KMS-11 (cell line): ENCODE measurements at regions not wholly inside any gene's neighbourhood (a gene's known extent, or its start where the extent isn't known, plus 50 kb on each side); places are given as distances from the start of the nearest gene placed in this dataset.

Experiments
- H2AFZ ChIP-seq: fragments of 200-600 bp; sonication (generic); 2 replicates; pipeline ENCODE4 v1.6.1; 2016; ENCODE audit warnings: antibody characterized with exemption, mixed run types, low read depth
- H3K27ac ChIP-seq: fragments of 200-600 bp; sonication (generic); 2 replicates; pipeline ENCODE4 v1.6.1; 2016; ENCODE audit warnings: mild to moderate bottlenecking, mixed run types
- H3K27me3 ChIP-seq: fragments of 200-600 bp; sonication (generic); 2 replicates; pipeline ENCODE4 v1.6.1; 2017; ENCODE audit warnings: mild to moderate bottlenecking, low read depth, mixed run types, moderate library complexity; ENCODE audit not compliant: insufficient read depth
- H3K36me3 ChIP-seq: fragments of 200-600 bp; sonication (generic); 2 replicates; pipeline ENCODE4 v1.6.1; 2017; ENCODE audit warnings: mild to moderate bottlenecking, mixed run types; ENCODE audit not compliant: insufficient read depth
- H3K4me1 ChIP-seq: fragments of 200-600 bp; sonication (generic); 2 replicates; pipeline ENCODE4 v1.6.1; 2016; ENCODE audit warnings: mild to moderate bottlenecking, low read depth, mixed run types; ENCODE audit not compliant: poor library complexity, severe bottlenecking
- H3K4me2 ChIP-seq: fragments of 200-600 bp; sonication (generic); 2 replicates; pipeline ENCODE4 v1.7.0; 2016; ENCODE audit warnings: mild to moderate bottlenecking, mixed run types
- H3K4me3 ChIP-seq: fragments of 200-600 bp; sonication (generic); IDR thresholded peaks from 2 replicates; pipeline ENCODE4 v1.6.1; 2017; ENCODE audit warnings: low read depth, low read length, mixed read lengths; ENCODE audit not compliant: insufficient read depth
- H3K79me2 ChIP-seq: fragments of 200-600 bp; sonication (generic); 2 replicates; pipeline ENCODE4 v1.6.1; 2016; ENCODE audit warnings: low read depth, mixed run types; ENCODE audit not compliant: insufficient read depth
- H3K9ac ChIP-seq: fragments of 200-600 bp; sonication (generic); 2 replicates; pipeline ENCODE4 v1.6.1; 2016; ENCODE audit warnings: mild to moderate bottlenecking, mixed run types
- H4K20me1 ChIP-seq: fragments of 200-600 bp; sonication (generic); 2 replicates; pipeline ENCODE4 v1.6.1; 2016; ENCODE audit warnings: mild to moderate bottlenecking, mixed run types; ENCODE audit not compliant: insufficient read depth
- CTCF ChIP-seq: fragments of 200-600 bp; sonication (generic); conservative IDR thresholded peaks from 2 replicates; pipeline ENCODE4 v1.6.1; 2017; ENCODE audit warnings: low read depth, mild to moderate bottlenecking, antibody characterized with exemption, low read length, moderate library complexity, mixed read lengths

GRCh38 chr12:30853561-30854133 lies 72.9 kb upstream of the TSPAN11 start:
- no peak for TF ChIP-seq CTCF
- no peaks in the 10 kb centered on the region for H4K20me1 ChIP-seq
- no peaks in the 10 kb centered on the region for H3K36me3 ChIP-seq
- H2AFZ ChIP-seq = no peak overlapping the region
- H3K4me3 ChIP-seq = no peak overlapping the region
- no peaks in the 10 kb centered on the region for H3K79me2 ChIP-seq
- peaks cover 13% of the 10 kb centered on the region for H3K4me1 ChIP-seq
- no peak overlapping the region for H3K4me2 ChIP-seq
- H3K27me3 ChIP-seq = no peaks in the 10 kb centered on the region
- H3K27ac ChIP-seq = no peak overlapping the region
- H3K9ac ChIP-seq = no peak overlapping the region

GRCh38 chr12:30850684-30851083 lies 75.9 kb upstream of the TSPAN11 start:
- Histone ChIP-seq H3K36me3 (no peaks in the 10 kb centered on the region), H3K4me3 (no peak overlapping the region), H4K20me1 (no peaks in the 10 kb centered on the region), H3K79me2 (no peaks in the 10 kb centered on the region), H3K27me3 (no peaks in the 10 kb centered on the region), H3K9ac (no peak overlapping the region), H3K4me2 (peak overlapping the region; percentile 5; the same call in 1 of the 2 replicates), H3K27ac (no peak overlapping the region), H2AFZ (no peak overlapping the region), H3K4me1 (peaks cover 13% of the 10 kb centered on the region)
- TF ChIP-seq CTCF = no peak

- Histone ChIP-seq H3K36me3 (no peaks in the 10 kb centered on the region), H3K27me3 (no peaks in the 10 kb centered on the region), H3K4me1 (peaks cover 13% of the 10 kb centered on the region), H3K4me3 (no peak overlapping the region), H3K27ac (no peak overlapping the region), H3K79me2 (no peaks in the 10 kb centered on the region), H4K20me1 (no peaks in the 10 kb centered on the region), H2AFZ (no peak overlapping the region), H3K4me2 (no peak overlapping the region), H3K9ac (no peak overlapping the region)
- peak; percentile 92 for TF ChIP-seq CTCF
Observed at GRCh38 chr12:30847259-30847658, 79.3 kb upstream of the TSPAN11 start.

GRCh38 chr12:30846776-30847175 lies 79.8 kb upstream of the TSPAN11 start:
- Histone ChIP-seq H3K36me3 (no peaks in the 10 kb centered on the region), H3K4me2 (no peak overlapping the region), H3K4me1 (peaks cover 9% of the 10 kb centered on the region), H4K20me1 (no peaks in the 10 kb centered on the region), H3K79me2 (no peaks in the 10 kb centered on the region), H3K27me3 (no peaks in the 10 kb centered on the region), H3K4me3 (no peak overlapping the region), H3K9ac (no peak overlapping the region), H3K27ac (no peak overlapping the region), H2AFZ (no peak overlapping the region)
- no peak for TF ChIP-seq CTCF
